NCI-H2196 treated with DMSO at 0.1 percent for 48 hours (cell line): ENCODE measurements at regions not wholly inside any gene's neighbourhood (a gene's known extent, or its start where the extent isn't known, plus 50 kb on each side); places are given as distances from the start of the nearest gene placed in this dataset.

Experiments
- DNase-seq: peaks from one replicate; lab custom pipeline; 2025; ENCODE audit not compliant: unreplicated experiment; lab: John Stamatoyannopoulos, UW

GRCh38 chr1:232218955-232219865 lies 410.7 kb downstream of the SIPA1L2 start:
- no peak for DNase-seq

DNA sequence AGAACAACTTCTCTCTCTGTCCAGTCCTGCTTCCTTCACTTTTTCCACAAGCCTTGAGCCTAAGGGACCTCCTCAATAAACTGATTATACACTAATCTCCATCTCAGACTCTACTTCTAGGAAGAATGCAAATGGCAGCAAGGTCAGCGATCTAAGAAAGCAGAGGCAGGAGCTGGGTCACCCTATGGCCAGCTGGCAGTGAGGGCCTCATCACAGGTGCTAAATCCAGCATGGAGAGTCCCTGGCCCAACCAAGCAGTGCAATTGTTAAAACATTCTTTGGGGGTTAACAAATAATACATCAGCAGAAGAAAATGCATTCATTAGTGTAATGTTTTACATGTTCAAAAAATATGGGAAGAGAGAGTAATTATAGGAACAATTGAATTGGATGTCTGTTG lies 416.0 kb downstream of the SIPA1L2 start:
- no peak for DNase-seq

- DNase-seq: no peak
These were observed 417.7 kb downstream of the SIPA1L2 start for GRCh38 chr1:232212253-232212652.

GRCh38 chr1:232211149-232211548 lies 418.8 kb downstream of the SIPA1L2 start:
- no peak for DNase-seq

DNA sequence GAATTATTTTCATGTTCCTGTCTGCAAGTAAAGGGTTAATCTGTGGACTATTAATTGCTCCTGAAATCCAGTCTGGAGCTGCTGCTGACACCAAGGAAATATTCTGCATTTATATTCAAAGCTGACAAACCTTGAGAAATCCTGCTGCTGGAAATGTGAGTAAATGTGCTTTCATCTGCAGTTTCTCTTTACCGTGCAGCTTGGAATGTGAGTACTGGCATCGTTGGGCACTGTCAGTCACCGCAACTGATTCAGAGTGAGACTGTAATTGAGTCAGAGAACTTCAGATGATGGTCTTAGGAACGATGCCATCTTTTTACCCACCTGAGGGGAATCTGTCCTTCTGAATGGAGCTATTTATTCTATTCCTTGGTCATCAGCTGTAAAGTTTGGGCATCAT lies 420.6 kb downstream of the SIPA1L2 start:
- DNase-seq: no peak

GRCh38 chr1:232207073-232207866 lies 422.7 kb downstream of the SIPA1L2 start:
- no peak for DNase-seq

DNA sequence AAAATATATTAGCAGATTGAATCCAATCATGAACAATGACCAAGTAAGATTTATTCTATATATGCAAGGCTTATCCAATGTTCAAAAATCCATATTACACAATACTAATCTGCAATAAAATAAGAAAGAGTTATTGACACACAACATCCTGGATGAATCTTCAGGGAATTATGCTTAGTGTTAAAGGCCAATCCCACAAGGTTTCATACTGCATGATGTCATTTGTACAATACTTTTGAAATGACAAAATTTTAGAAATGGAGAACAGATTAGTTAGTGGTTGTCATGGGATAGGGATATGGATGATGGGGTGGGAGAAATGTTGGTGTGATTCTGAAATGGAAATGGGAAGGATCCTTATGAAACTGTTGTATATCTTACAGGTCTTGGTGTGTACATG lies 425.7 kb downstream of the SIPA1L2 start:
- no peak for DNase-seq

DNA sequence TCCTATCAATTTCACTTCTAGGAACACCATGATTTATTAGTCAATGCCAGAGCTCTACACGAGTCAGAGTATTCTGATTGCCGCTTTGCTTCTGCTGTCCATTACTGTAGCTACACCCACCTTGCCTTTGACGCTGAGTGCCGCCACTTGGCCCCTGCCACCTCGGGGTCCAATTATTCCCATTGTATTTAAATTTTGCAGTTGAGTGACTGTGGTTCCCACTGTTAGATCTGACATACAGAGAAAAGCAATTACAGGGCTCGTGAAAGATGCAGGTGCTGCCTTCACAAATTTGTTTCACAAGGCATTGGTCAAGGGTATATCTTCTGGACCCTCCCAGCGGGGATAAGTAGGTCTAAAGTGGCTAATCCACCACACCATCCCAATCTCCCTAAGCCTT lies 428.9 kb downstream of the SIPA1L2 start:
- DNase-seq: no peak

DNA sequence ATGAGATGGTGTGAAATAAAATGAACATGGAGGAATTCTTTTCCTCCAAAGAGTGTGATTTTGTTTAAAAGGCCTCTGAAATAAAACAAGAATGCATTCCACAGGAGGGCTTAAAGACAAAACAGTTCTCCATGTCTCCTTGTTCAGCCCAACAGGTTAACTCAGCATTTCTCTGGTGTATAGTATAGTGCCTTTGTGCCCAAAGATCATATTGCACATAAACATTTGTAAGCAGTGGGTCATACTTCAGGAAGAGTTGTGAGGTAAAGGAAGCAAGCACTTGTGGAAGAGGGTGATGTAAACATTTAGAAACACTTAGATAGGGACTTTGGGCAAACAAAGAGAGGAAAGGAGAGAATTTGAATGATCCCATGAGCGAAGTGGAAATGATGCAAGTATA lies 433.9 kb downstream of the SIPA1L2 start:
- DNase-seq: no peak

DNA sequence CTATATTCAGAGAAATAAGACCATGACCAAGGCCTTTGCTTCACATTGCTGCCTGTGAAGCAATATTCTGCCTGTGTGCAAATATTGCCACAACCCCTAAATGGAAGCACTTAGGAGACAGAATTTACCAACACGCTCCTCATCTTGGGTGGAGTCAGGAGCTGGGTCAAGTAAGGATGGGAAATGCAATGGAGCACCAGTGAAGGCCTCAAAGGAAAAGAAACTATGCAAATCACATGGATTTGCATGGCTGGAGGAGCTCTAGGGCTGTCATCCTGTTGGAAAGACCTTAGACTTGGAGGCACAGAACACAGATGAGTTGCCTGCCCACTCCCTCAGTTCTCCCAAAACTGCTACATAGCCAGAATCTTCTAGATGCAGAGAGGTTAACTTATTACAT lies 435.5 kb downstream of the SIPA1L2 start:
- DNase-seq: no peak

DNA sequence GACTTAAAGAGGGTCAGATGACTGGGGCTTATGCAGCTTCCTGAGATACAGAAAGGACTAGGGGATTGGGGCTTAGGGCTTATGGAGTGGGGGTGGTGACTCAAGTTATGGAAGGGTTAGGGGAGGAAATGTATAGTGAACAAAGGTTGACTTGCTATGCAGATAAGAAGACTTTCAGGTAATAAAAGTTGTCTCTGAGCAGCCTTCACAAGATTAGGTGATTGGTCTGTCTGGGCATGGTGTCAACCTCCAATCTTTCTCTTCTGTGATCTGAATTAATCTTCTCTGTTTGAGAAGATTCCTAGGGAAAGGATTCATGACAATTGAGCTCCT lies 436.5 kb downstream of the SIPA1L2 start:
- DNase-seq: no peak

DNA sequence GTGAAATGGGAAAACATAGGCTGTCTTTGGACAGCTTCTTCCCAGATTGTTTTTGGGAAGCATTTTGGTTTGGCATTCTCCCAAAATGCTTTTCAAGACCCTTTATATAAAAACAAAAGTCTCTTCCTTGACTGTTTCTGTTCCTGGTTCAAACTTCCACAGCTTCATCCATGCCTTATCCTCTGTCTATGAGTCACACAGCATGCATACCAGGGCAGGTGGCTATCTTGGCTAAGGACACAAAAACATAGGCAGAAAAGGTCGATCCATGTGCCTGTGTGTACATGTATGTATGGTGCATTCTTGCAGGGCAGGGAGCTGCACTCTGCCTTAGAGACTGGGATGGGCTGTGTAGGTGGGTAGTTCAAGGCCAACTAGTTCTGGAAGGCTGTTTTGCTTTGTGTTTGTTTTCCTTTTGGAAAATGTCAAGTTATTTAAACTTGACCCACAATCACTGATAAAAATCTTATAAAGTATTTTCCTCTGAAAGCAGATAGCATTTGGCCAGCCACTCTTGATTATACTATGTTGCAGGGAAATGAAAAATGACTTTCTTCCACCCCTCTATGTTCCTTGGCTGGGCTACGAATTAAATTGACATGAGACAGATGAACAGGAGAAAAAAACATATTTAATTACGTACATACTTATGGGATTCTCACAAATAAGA lies 437.0 kb downstream of the SIPA1L2 start:
- DNase-seq: no peak

DNA sequence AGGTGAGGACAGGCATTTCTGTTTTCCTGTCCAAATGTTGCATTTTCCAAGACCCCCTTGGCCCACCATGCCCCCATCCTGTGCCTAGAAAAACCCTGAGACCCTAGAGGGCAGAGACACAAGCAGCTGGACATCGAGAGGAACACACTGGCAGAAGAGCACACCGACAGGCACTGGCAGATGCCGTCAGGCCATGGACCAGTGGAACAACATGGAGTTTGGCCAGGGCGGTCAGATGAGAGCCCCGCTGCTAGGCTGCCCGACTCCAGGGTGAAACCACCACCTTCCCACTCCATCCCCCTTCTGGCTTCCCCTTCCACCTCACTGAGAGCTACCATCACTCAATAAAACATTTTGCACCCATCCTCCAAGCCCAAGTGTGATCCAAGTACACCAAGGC lies 438.4 kb downstream of the SIPA1L2 start:
- DNase-seq: no peak

DNA sequence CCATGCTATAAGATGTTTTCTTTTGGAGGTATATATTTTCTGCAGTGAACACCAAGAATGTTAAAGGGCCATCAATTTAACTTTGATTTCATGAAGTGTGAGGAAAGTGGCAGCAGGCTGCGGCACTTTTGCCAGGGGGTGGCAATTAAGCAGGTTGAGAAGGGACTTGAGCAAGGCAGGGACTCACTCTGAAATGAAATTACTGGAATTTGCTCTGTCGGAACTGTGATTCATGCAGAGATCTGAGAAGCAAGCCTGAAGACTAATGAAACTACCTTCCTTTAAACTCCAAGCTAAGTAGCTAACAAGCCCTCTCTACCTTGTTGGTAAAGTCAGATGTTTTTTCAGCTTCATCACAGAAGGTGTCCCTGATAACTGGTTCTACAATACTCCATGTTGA lies 441.6 kb downstream of the SIPA1L2 start:
- no peak for DNase-seq

- DNase-seq: no peak
These were observed 443.0 kb downstream of the SIPA1L2 start for GRCh38 chr1:232186931-232187330.

- no peak for DNase-seq
These were observed 445.1 kb downstream of the SIPA1L2 start for GRCh38 chr1:232184561-232185530.

- DNase-seq: no peak
These were observed 446.1 kb downstream of the SIPA1L2 start for GRCh38 chr1:232183802-232184201.

DNA sequence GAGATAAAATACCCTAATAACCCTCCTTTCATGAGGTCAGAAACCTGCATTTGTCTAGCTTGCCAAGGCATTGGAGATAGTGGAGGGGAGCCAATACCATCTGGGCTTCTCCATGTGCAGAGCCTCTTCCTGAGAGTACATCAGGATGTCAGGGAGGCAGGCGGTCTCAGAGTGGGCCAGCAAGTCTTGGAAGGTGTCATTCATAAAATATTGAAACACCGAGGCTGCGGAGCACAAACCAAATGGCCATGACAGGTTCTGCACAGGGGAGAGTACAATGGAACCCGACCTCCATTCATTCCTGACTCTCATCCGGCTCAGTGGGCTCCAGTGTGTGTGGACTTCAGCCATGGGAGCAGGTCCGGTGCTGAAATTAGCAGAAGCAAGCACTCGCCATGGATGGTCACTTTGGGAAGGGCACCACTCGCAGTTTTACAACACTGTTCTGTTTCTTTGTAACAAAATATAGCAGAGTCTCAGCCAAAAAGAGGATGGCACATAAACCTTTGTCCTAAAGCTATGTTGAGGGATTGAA lies 446.6 kb downstream of the SIPA1L2 start:
- DNase-seq: no peak

- DNase-seq: no peak
These were observed 447.7 kb downstream of the SIPA1L2 start for GRCh38 chr1:232182236-232182635.

GRCh38 chr1:232180779-232181136 lies 449.2 kb downstream of the SIPA1L2 start:
- DNase-seq: no peak
